Mesendoderm (in vitro differentiated cells): ENCODE measurements at regions not wholly inside any gene's neighbourhood (a gene's known extent, or its start where the extent isn't known, plus 50 kb on each side); places are given as distances from the start of the nearest gene placed in this dataset. TPM values are rescaled to one million over a fixed set of nuclear protein-coding genes. Genes with fewer than 3 reads are reported as not detected.

ENCODE experiments used
- DNase-seq: peaks from one replicate; pipeline ENCODE4 v3.0.0; 2013
- H2AK5ac ChIP-seq: 2 replicates; pipeline ENCODE4 v1.6.1; 2013; ENCODE audit warnings: low read length, inconsistent platforms
- H2BK120ac ChIP-seq: 2 replicates; pipeline ENCODE4 v1.6.1; 2013; ENCODE audit warnings: low read depth, mild to moderate bottlenecking, low read length, moderate library complexity, mixed read lengths
- H2BK15ac ChIP-seq: replicated peaks from 2 replicates; pipeline ENCODE4 v1.6.1; 2013; ENCODE audit warnings: low read depth, mild to moderate bottlenecking, moderate library complexity
- H2BK5ac ChIP-seq: 2 replicates; pipeline ENCODE4 v1.6.1; 2013; ENCODE audit warnings: low read length, inconsistent platforms
- H3K18ac ChIP-seq: 2 replicates; pipeline ENCODE4 v1.6.1; 2013; ENCODE audit warnings: mild to moderate bottlenecking, low read length, mixed read lengths
- H3K23ac ChIP-seq: one replicate; pipeline ENCODE4 v1.6.1; 2013; ENCODE audit warnings: low read length
- H3K27ac ChIP-seq: 2 replicates; pipeline ENCODE4 v1.5.1; 2013; ENCODE audit warnings: low read depth, mild to moderate bottlenecking, inconsistent platforms, low read length, moderate library complexity
- H3K27me3 ChIP-seq: 2 replicates; pipeline ENCODE4 v1.6.1; 2013; ENCODE audit warnings: low read length, control low read depth, mild to moderate bottlenecking, inconsistent platforms; ENCODE audit not compliant: insufficient read depth, poor library complexity
- H3K36me3 ChIP-seq: 2 replicates; pipeline ENCODE4 v1.6.1; 2013; ENCODE audit warnings: low read length, inconsistent platforms; ENCODE audit not compliant: control insufficient read depth, insufficient read depth
- H3K4ac ChIP-seq: one replicate; pipeline ENCODE4 v1.6.1; 2013; ENCODE audit warnings: low read depth, mild to moderate bottlenecking, low read length, moderate library complexity
- H3K4me1 ChIP-seq: 2 replicates; pipeline ENCODE4 v1.6.1; 2013; ENCODE audit warnings: low read depth, low read length, inconsistent platforms; ENCODE audit not compliant: control insufficient read depth
- H3K4me2 ChIP-seq: 2 replicates; pipeline ENCODE4 v1.6.1; 2013; ENCODE audit warnings: low read length
- H3K4me3 ChIP-seq: 2 replicates; pipeline ENCODE4 v1.5.1; 2013; ENCODE audit warnings: mild to moderate bottlenecking, low read length
- H3K56ac ChIP-seq: one replicate; pipeline ENCODE4 v1.6.1; 2013; ENCODE audit warnings: low read length
- H3K79me1 ChIP-seq: 2 replicates; pipeline ENCODE4 v1.6.1; 2013; ENCODE audit warnings: low read length, inconsistent platforms
- H3K79me2 ChIP-seq: 2 replicates; pipeline ENCODE4 v1.6.1; 2013; ENCODE audit warnings: mild to moderate bottlenecking, low read length; ENCODE audit not compliant: control insufficient read depth, insufficient read depth
- H3K9ac ChIP-seq: 2 replicates; pipeline ENCODE4 v1.6.1; 2013; ENCODE audit warnings: low read length, inconsistent platforms
- H4K5ac ChIP-seq: one replicate; pipeline ENCODE4 v1.6.1; 2013; ENCODE audit warnings: low read length
- H4K8ac ChIP-seq: one replicate; pipeline ENCODE4 v1.6.1; 2013; ENCODE audit warnings: low read depth, mild to moderate bottlenecking, control low read depth, low read length, moderate library complexity
- whole genome bisulfite sequencing: extraction: QIAGEN DNeasy Blood & Tissue Kit; methylation state at CpG from one replicate; pipeline ENCODE4 v1.1.7; 2013; ENCODE audit warnings: low lambda C conversion rate, missing lambda C conversion rate; ENCODE audit not compliant: insufficient coverage; ENCODE audit errors: extremely low coverage; 5-methylcytosine and 5-hydroxymethylcytosine counted together
- small RNA-seq: library from polyadenylated mRNA; stranded (forward); fragments of <200 nt; extraction: miRNeasy Mini kit (QIAGEN cat#:217004); gene quantifications from one replicate; pipeline ENCODE3, GENCODE V24; 2013; ENCODE audit not compliant: insufficient read depth

GRCh38 chr20:6184086-6184485 is 61.3 kb upstream of the FERMT1 start:
- Histone ChIP-seq H3K79me1 (no peaks in the 10 kb centered on the region), H2BK120ac (no peak overlapping the region), H3K4me2 (no peak overlapping the region), H3K9ac (no peak overlapping the region), H2BK15ac (no peak overlapping the region), H2AK5ac (no peak overlapping the region), H3K18ac (no peak overlapping the region), H3K56ac (no peak overlapping the region), H4K8ac (no peak overlapping the region), H3K27me3 (no peaks in the 10 kb centered on the region), H3K27ac (no peak overlapping the region), H4K5ac (no peak overlapping the region), H3K23ac (no peak overlapping the region), H3K4me1 (no peaks in the 10 kb centered on the region), H3K4me3 (no peak overlapping the region), H3K79me2 (no peaks in the 10 kb centered on the region), H2BK5ac (no peak overlapping the region), H3K36me3 (no peaks in the 10 kb centered on the region), H3K4ac (no peak overlapping the region)
- no CpG with 5 or more reads among the region's 6 CpGs for WGBS
- DNase-seq, result peak; percentile 5

- Histone ChIP-seq H4K8ac (no peak overlapping the region), H3K4me2 (no peak overlapping the region), H3K4me3 (no peak overlapping the region), H3K9ac (no peak overlapping the region), H3K56ac (no peak overlapping the region), H4K5ac (no peak overlapping the region), H2BK120ac (no peak overlapping the region), H3K4me1 (no peaks in the 10 kb centered on the region), H2AK5ac (no peak overlapping the region), H3K27ac (no peak overlapping the region), H3K23ac (no peak overlapping the region), H3K27me3 (no peaks in the 10 kb centered on the region), H2BK5ac (no peak overlapping the region), H3K79me1 (no peaks in the 10 kb centered on the region), H3K79me2 (no peaks in the 10 kb centered on the region), H3K4ac (no peak overlapping the region), H3K18ac (no peak overlapping the region), H3K36me3 (no peaks in the 10 kb centered on the region), H2BK15ac (no peak overlapping the region)
- no peak for DNase-seq
- WGBS, result no CpG with 5 or more reads among the region's 4 CpGs
These were observed 57.7 kb upstream of the FERMT1 start for GRCh38 chr20:6180531-6180930.

DNA sequence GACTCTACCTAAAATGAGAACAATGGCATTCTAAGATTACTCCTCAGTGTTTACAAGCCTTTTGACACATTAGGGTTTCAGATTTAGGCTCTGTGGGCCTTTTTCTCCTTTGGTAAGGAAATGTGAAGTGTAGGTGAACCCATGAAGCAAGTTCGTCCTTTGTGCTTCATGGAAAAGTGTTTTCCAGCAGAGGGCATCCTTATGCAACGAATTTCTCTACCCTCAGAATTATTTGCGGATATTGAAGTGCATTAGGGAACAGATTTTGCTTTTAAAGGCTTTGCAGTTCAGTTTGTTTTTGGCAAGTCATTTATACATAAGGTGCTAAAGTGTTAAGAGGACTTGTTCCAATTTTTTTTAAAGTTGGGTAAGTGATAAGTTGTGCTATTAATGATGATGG is 55.7 kb upstream of the FERMT1 start:
- no CpG with 5 or more reads among the region's 3 CpGs for WGBS
- Histone ChIP-seq H3K27me3 (no peaks in the 10 kb centered on the region), H4K8ac (no peak overlapping the region), H3K4me1 (no peaks in the 10 kb centered on the region), H3K27ac (no peak overlapping the region), H2BK15ac (no peak overlapping the region), H3K79me1 (no peaks in the 10 kb centered on the region), H3K18ac (no peak overlapping the region), H2AK5ac (no peak overlapping the region), H3K4me3 (no peak overlapping the region), H3K36me3 (no peaks in the 10 kb centered on the region), H2BK5ac (no peak overlapping the region), H3K23ac (no peak overlapping the region), H3K79me2 (no peaks in the 10 kb centered on the region), H4K5ac (no peak overlapping the region), H3K4me2 (no peak overlapping the region), H3K56ac (no peak overlapping the region), H3K4ac (no peak overlapping the region), H2BK120ac (no peak overlapping the region), H3K9ac (no peak overlapping the region)
- DNase-seq, result peak; percentile 54

- Histone ChIP-seq H3K79me1 (no peaks in the 10 kb centered on the region), H2AK5ac (no peak overlapping the region), H3K9ac (no peak overlapping the region), H3K27me3 (no peaks in the 10 kb centered on the region), H3K56ac (no peak overlapping the region), H3K4me2 (no peak overlapping the region), H3K4me1 (no peaks in the 10 kb centered on the region), H4K5ac (no peak overlapping the region), H3K79me2 (no peaks in the 10 kb centered on the region), H3K36me3 (no peaks in the 10 kb centered on the region), H2BK120ac (no peak overlapping the region), H3K4ac (no peak overlapping the region), H2BK5ac (no peak overlapping the region), H3K23ac (no peak overlapping the region), H2BK15ac (no peak overlapping the region), H4K8ac (no peak overlapping the region), H3K27ac (no peak overlapping the region), H3K4me3 (no peak overlapping the region), H3K18ac (no peak overlapping the region)
- WGBS, result no CpG with 5 or more reads among the region's 2 CpGs
- DNase-seq, result no peak
These were observed 50.7 kb upstream of the FERMT1 start for GRCh38 chr20:6173481-6173880.

Small RNAs in the stretch of these regions (small RNA-seq; reads per million reads assigned to genes)
- not detected for gene AL109618.2
